T-helper 2 cell treated with Interferon-gamma antibody and Interleukin-4, amounts not matched to agents 100 ng/mL and 5 ng/mL, for 36 hours (primary cell): ENCODE measurements at regions not wholly inside any gene's neighbourhood (a gene's known extent, or its start where the extent isn't known, plus 50 kb on each side); places are given as distances from the start of the nearest gene placed in this dataset.
"Not testable (repeated sequence)": the region's sequence is repeated elsewhere in the genome, so short reads cannot be mapped to it uniquely, and the experiment has no call there.

ENCODE experiments used
- intact Hi-C: fragments of 100-400 bp; cut with micrococcal nuclease; formaldehyde crosslinking; loops from one replicate; pipeline ENCODE4 v1.15.1; 2023

DNA sequence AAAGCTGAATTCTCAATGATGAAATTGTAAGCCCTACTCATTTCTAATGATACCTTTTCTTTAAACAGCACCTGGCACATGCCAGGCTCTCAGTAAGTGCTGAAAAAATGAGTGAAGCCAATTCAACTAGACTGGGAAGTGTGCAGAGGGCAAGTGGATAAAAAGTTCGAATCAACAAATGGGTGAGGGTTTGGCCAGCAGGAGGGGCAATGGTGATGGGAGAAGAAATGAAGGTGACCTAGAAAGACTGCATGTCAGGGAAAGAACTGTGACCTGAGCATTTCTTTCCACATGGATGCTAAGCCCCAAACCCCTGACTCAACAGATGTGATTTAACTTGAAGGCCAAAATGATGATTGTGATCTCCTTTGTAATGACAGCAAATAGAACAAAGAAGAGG lies 54.6 kb downstream of the DKK1 start:
- intact Hi-C loops, result no loop called here

DNA sequence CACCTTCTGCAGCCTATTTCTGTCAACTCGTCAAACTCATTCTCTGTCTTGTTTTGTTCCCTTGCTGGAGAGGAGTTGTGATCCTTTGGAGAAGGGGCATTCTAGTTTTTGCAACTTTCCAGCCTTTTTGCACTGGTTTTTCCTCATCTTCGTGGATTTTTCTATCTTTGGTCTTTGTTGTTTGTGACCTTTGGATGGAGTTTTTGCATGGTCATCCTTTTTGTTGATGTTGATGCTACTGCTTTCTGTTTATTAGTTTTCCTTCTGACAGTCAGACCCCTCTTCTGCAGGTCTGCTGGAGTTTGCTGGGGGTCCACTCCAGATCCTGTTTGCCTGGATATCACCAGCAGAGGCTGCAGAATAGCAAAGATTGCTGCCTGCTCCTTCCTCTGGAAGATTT lies 60.1 kb downstream of the DKK1 start:
- intact Hi-C loops, result not testable (repeated sequence)

DNA sequence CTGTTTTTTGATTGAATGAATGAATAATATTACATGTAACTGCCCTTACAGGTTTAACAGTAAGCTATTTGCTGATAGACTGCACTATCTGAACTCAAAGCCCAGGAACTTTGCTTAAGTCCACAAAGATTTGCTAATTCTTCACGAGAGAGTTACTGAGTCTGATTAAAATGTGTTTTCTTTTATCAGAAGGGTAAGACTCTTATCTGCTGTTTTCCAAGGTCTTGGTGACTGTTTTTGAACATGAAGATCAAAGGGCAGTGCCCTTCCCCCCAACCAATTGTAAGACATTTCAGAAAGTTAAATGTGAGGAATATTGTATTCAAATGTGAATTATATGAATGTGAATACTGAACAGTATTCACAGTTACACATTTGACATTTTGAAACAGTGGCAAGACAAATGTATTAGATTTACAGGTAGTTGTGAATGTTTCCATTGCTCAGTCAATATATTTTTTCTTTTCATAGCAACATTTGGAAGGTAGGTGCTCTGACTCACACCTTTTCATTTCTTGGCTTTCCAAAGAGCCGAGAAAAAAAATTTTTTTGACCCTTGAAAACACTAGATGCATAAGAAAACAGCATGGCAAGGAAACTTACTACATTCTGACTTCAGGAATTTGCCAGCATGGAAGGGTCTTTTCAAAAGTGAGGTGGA lies 62.7 kb downstream of the DKK1 start:
- intact Hi-C loops, result no loop called here

DNA sequence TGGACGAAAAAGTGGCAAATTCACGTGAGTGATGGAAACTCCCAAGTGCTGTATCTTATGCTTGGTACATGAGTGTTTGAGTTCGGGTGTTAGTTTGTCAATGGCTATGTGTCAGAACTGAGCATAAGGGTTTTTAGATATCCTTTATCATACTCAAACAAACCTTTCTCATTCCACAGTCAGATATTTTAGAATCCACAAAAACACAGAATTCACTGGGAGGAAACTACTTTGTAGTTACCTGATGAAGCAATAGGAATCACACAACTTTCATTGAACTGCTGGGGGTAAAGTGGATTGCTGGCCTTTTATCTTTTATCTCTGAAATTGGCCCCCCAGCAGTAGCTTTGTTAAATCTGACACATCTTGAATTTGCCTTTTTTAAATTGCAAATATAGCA lies 64.0 kb downstream of the DKK1 start:
- intact Hi-C loops, result no loop called here

DNA sequence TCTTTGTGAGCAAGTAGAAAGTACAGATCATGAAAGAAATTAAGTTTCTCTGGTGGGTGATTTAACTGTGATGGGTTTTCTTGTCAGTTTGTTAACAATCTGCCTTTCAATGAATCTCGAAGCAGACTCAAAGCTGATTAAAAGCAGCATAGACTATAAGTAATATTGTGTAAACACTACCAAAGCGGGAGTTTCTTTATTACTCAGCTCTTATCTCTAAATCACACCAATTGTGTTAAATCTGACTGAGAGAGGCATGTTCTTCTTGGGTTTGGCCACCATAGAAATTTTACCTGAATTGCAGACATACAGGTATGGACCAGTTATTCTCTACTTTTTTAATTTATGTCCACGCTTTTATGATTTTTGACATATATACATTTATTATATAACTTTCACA lies 65.2 kb downstream of the DKK1 start:
- intact Hi-C loops, result no loop called here

DNA sequence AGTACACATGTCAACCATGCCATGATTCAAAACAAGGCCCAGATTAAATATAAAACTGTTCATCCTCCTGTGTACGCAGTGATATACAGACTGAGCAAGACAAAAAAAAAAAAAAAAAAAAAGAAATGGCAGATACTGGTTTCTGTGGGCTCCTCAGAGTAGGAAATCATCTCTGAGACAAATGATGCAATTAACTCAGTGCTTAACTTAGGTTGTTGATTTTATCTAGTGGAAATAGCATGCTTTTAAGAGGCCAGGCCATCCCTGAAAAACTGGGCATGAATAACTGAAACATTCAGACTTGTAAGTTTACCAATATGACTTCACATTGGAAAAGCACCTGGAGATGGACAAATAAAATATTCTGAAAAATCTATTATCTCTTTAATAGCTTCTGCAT lies 69.0 kb downstream of the DKK1 start:
- intact Hi-C loops, result no loop called here

DNA sequence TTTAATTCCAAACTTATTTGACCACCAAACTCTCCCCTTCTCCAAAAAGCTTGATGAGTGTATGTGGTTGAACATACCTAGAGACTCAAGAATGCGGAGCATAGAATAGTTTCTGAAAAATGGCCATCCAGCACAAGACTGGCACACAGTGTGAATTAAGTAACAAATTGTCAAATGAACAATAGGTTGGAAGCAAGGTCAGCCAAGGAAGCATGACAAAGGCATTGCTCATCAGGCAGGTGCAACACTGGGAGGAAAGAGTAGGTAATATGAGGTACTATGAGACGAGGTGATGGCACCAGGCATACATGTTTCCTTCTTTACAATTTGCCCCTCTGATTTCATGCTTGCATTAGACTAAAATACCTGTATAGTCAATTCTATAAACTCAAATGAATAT lies 73.7 kb downstream of the DKK1 start:
- intact Hi-C loops, result no loop called here

DNA sequence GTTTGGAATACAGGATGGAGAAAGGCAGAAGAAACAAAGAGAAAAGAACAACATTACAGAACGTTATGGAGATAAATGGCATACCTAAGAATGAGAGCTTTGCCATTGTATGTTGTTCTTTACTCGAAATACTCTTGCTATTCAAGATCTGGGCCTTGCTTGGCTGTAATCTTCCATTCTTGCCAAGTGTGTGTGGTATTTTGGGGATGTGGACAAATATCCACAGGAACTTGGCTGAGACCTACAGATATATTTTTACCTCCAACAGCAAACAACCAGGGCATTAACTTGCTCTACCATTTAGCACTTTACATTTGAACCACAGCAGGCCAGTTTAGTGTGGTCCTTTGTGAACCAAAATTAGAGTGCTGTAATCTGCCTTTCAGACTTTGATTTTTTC lies 76.3 kb downstream of the DKK1 start:
- intact Hi-C loops, result no loop called here

DNA sequence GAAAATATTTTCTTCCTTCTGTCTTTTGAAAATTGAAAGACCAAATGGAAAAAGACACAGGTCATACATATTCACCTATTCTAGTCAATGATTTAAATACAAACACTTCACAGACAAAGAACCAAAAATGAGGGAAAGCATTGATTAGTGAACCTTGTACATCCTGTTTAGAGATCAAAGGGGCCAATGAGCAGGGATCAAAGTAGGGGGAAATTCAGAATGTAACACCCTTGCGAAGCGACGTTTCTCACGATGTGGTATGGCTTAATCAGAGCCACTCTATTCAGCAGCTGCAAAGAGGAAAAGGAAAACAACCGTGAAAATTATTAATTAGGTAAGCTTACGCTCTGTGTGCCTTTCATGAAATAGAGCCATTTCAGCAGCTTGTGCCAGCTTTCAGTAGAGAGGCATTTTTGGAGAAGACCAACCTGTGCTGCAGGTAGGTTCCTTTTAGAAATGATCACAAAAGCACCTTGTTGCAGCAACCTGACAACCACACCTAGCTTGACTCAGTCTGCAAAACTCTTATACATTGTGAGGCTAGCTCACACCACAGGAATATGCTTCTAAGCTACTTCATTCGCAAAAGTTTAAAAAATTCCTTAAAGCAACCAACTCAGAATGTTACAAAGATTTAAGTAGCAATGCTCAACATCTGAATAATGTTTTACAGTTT lies 78.0 kb downstream of the DKK1 start:
- intact Hi-C loops, result no loop called here

DNA sequence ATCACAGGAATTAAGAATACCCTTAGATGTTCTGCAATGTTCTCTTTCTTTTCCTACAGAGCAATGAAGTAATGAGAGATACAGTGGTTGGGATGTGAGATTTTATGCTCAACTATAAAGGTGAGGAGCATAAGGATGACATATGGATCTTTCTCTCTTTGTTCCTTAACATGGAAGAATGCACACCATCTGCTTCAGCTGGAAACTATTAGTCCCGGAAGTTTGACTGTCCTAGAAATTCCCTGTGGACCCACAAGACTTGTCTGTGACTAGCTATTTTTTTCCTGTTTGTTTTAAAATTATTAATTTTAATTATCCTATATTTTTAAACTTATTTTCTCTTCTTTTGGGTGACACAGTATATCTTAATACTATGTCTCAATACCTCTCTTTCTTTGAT lies 80.2 kb downstream of the DKK1 start:
- intact Hi-C loops, result no loop called here

DNA sequence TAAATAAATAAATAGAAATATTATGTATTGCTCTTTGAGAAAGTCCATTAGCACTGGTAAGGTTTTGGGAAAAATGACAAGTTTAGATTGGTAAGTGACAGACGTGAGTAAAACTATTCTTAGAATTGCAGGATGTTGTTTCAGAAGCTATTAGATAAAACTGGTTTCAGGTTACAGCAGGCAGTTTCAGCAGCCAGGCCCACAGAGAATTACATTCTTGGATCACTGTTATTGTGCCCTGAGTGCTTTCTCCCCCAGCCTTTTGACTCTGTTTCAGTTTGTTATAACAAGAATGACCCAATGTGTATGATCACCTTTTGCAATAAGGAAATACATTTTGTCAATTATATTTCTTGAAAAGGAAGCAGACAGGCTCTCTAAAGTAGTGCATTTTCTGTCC lies 86.5 kb downstream of the DKK1 start:
- intact Hi-C loops, result no loop called here

DNA sequence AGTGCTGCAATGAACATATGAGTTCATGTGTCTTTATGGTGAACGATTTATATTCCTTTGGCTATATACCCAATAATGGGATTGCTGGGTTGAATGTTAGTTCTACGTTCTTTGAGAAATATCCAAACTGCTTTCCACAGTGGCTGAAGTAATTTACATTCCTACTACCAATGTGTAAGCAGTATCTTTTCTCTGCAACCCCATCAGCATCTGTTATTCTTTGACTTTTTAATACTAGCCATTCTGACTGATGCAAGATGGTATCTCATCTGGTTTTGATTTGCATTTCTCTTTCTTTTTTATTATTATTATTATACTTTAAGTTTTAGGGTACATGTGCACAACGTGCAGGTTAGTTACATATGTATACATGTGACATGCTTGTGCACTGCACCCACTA lies 89.7 kb downstream of the DKK1 start:
- intact Hi-C loops, result not testable (repeated sequence)

DNA sequence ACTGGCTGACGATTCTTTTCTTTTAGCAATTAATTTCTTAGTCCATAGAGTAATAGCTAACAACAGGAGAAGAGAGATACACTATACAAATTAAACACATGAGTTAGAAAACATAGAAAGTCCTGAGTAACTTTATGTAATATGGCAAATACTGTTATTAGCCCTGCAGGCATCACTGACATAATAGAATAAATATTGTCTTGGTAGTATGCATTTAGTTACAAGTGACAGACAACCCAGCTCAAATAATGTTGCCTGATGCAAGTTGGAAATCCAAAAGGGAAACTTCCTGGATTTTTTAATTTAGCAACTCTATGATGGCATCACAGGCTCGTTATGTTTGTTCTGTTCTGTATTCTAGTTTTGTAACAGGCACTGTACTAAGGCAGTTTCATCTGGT lies 95.1 kb downstream of the DKK1 start:
- intact Hi-C loops, result no loop called here

DNA sequence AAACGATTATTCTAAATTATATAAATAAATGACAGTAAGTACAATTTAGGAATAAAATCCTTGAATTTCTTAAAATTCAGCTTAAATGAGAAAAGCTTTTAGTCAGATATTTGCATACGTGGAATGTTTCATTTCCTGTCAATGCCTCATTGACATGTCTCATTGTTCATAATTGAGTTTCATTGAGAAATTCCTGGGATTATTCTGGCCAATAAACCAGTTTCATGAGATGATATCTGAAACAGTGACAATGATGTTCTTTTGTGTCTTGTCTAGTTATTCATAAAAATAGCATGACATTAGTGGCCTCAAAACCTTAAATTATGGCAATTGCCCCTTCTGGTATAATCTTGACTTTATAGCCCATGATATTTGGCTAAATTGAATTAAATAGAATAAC lies 95.8 kb downstream of the DKK1 start:
- intact Hi-C loops, result no loop called here

DNA sequence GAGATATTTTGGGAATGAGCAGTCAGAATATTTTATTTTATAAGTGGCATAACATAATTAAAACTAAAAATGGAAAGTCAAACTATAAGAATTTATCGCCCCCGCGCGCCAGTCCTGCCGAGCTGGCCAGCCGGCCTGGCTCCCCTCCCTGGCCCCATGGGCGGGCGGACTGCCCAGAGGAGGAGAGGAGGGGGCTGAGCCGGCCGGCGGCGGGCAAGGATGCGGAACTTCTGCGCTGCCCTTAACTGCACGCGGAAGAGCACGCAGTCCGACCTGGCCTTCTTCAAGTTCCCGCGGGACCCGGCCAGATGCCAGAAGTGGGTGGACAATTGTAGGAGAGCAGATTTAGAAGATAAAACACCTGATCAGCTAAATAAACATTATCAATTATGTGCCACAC lies 96.8 kb downstream of the DKK1 start:
- intact Hi-C loops, result no loop called here

DNA sequence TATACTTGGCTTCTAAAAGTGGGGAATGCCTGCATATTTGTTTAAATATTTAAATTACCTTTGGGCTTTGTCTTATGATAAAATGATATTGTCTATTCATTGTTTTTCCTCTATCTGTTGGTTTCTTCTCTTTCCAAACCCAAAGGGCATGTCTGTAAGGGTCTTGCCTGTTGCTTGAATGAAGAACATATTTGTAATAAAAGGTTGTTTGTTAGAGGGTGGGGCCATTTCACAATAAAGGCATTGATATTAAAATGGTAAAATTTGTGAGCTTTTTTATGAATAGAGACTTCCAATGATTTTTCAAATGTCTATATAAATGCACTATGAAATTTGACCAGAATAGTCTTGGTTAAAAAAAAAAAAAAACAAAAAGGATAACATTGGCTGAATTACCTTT lies 105.2 kb downstream of the DKK1 start:
- intact Hi-C loops, result no loop called here

DNA sequence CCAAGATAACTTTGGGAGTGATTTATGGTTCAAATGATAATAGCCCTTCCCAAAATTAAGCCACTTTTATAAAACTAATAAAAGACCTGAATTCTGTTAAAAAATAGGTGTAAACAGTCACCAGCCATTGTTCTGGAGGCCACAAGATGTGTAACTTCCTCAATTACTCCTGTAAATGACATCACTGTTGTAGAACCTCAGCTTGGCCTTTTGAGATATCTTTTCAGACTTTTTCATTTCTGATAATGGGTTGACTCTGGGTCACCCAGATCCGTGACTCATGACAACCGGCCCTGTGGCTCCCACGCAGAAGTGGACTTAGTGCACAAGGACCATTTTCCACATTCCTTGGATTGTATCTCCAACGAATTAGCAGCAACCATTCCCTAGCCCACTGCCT lies 106.6 kb downstream of the DKK1 start:
- intact Hi-C loops, result no loop called here

DNA sequence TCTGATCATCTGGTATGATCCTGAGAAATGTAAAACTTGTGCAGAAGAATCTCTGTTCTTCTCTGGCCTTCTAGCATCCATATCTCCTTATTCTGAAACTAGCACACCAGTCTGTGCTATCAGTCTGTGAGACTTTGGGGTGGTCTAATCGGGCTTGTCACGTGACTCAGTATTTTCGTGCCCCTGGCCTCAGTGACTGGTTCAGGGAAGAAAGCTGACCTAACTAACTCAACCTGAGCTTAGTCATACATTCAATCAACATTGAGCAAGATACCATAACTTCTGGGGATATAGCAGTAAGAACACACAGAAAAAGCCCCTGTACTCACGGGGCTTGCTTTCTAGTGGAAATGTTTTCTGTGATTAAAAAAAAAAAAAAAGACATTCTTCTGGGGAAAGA lies 109.3 kb downstream of the DKK1 start:
- intact Hi-C loops, result no loop called here

DNA sequence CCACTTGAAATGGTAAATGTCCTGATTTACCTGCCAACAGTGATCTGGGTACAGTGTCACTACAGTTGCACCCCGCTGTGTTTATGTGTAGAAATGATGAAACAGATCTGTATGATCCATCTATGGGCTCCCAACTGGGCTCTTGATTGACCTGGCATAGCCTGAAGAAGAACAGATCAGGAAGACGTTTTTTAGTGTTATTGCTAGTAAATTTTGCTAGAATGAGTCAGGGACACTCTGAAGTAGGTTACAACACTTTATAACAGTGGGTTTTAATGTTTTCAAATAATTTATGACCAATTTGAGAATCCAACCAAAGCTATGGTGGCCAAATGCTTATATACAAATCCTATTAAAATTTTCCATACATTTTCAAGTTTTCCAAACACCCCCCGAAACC lies 110.3 kb downstream of the DKK1 start:
- intact Hi-C loops, result no loop called here

DNA sequence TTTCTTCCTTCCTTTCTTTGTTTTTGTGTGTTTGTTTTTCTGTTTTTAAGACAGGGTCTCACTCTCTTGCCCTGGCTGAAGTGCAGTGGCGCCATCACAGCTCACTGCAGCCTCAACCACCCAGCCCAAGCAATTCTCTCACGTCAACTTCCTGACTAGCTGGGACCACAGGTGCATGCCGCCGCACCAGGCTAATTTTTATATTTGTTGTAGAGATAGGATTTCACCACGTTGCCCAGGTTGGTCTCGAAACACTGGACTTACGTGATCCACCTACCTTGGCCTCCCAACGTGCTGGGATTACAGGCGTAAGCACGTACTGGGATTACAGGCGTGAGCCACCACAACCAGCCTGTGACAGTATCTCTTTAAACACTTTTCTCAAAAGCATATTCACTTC lies 120.7 kb downstream of the DKK1 start:
- intact Hi-C loops, result no loop called here

DNA sequence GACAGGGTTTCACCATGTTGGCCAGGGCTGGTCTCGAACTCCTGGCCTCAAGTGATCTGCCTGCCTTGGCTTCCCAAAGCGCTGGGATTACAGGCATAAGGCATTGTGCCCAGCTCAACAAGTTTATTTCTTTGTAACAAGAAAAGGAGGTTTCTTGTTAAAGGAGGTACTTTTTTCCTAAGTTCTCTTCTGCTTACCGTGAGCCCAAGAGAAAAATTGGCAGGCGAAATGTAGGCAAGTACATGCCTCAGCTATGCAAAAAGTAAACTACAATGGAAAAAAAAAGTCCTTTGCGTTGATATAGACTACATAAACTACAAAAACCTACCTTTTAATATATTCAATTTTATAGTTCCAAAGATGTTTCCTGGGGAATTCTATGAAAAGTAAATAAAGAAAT lies 122.6 kb downstream of the DKK1 start:
- intact Hi-C loops, result no loop called here

DNA sequence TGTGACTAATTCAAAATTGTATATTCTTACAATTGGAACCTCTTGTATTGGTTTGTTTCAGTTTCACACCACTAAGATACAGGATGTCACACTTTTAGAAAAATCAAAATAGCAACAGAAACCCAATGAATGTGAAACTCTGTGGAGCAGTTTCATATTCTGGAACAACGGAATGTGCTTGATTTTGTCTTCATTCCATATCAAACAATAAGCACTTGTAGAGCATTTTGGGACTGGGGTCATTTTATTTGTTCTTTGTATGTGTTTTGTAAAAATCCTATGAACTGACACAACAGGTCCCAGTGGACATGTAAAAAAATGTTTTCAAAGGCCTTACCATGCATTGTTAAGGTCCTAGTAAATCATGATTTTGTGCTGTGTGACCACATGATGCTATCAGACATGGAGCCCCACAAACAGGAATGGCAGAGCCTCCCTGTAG lies 123.1 kb downstream of the DKK1 start:
- intact Hi-C loops, result no loop called here

DNA sequence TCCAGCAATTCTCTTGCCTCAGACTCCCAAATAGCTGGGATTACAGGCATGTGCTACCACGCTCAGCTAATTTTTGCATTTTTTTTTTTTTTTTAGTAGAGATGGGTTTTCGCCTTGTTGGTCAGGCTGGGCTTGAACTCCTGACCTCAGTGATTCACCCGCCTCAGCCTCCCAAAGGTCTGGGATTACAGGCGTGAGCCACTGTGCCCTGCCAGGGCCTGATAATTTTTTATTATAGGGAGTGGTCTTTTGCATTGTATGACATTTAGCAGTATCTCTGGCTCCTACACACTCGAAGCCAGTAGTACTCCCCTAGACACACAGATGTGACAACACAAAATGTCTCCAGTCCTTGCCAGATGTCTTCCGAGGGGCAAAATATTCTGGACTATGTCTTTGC lies 124.0 kb downstream of the DKK1 start:
- intact Hi-C loops, result no loop called here
